ENCODE measurements at regions not wholly inside any gene's neighbourhood (a gene's known extent, or its start where the extent isn't known, plus 50 kb on each side); places are given as distances from the start of the nearest gene placed in this dataset.

DNA sequence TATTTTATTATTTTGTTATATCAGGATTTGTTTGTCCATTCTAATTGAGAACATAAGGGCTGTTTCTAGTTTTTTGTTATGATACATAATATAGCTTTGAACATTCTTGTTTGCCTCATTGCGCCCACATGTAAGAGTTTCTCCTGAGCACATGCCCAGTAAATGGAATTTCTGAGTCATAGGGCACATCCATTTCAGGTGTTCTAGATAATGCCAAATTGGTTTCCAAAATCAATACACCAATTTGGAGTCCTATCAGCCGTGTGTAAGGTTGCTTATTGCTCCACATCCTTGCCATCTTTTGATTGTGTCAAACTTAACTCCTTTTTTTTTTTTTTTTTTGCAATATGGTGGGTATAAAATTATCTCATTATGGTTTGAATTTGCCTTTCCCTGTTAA, 97.9 kb upstream of the RESF1 start:
- no peaks in the 10 kb centered on the region for H3K36me3 ChIP-seq (replicated peaks)
- DNase-seq: no peak
- in situ Hi-C loops (cut with HindIII; ENCODE audit: low pct_ligation_motif_present, low sequenced_read_pairs): no loop called here
- no peak overlapping the region for H3K4me3 ChIP-seq (ENCODE audit: low read depth, low read length)
- no peaks in the 10 kb centered on the region for H3K27me3 ChIP-seq (replicated peaks)
- TF ChIP-seq, protein P1, sequence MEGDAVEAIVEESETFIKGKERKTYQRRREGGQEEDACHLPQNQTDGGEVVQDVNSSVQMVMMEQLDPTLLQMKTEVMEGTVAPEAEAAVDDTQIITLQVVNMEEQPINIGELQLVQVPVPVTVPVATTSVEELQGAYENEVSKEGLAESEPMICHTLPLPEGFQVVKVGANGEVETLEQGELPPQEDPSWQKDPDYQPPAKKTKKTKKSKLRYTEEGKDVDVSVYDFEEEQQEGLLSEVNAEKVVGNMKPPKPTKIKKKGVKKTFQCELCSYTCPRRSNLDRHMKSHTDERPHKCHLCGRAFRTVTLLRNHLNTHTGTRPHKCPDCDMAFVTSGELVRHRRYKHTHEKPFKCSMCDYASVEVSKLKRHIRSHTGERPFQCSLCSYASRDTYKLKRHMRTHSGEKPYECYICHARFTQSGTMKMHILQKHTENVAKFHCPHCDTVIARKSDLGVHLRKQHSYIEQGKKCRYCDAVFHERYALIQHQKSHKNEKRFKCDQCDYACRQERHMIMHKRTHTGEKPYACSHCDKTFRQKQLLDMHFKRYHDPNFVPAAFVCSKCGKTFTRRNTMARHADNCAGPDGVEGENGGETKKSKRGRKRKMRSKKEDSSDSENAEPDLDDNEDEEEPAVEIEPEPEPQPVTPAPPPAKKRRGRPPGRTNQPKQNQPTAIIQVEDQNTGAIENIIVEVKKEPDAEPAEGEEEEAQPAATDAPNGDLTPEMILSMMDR (IDR thresholded peaks at IDR 0.05; ENCODE audit: low read depth, low read length, missing control alignments): no peak
- H3K27ac ChIP-seq: no peak overlapping the region

DNA sequence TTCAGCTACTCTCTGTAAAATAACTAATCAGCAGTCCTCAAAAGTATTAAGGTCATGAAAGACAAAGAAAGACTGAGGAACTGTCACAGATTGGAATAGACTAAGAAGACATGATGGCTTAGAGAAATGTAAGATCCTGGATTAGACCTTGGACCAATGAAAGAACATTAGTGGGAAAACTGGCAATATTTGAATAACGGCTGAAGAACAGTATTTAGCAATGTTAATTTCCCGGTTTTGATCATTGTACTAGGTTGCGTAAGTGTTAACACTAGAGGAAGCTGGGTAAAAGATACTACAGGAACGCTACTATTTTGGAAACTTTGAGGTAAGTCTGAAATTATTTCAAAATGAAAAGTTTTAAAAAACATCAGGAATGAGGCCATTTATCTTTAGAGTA, 98.8 kb upstream of the RESF1 start:
- TF ChIP-seq, protein P1 (IDR thresholded peaks at IDR 0.05; ENCODE audit: low read depth, low read length, missing control alignments): no peak
- Histone ChIP-seq H3K4me3 (ENCODE audit: low read depth, low read length) (no peak overlapping the region), H3K27me3 (replicated peaks) (no peaks in the 10 kb centered on the region), H3K27ac (no peak overlapping the region), H3K36me3 (replicated peaks) (no peaks in the 10 kb centered on the region)
- DNase-seq: no peak
- in situ Hi-C loops (cut with HindIII; ENCODE audit: low pct_ligation_motif_present, low sequenced_read_pairs): no loop called here

DNA sequence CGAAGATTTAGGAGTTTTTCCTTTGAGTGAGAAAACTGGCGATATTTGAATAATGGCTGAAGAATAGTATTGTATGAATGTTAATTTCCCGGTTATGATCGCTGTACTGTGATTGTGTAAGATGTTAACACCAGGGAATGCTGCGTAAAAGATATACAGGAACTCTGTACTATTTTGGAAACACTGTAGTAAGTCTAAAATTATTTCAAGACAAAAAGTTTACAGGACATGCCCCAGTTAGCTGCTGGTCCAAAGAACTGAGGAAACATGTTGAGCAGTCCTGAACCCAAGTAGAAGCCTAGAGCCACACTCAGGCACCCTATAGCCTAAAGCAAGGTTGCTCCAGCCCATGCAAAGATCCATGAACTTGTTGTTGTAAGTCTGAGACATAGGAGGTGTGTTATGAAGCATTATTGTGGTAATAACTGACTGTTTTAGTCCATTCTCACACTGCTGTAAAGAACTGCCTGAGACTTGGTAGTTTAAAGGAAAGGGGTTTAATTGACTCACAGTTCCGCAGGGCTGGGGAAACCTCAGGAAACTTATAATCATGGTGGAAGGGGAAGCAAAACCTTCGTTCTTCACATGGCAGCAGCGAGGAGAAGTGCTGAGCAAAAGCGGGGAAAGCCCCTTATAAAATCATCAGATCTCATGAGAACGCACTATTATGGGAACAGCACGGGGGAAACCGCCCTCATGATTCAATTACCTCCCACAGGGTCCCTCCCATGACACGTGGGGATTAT, 99.8 kb upstream of the RESF1 start:
- Histone ChIP-seq H3K4me3 (ENCODE audit: low read depth, low read length) (no peak overlapping the region), H3K27me3 (replicated peaks) (no peaks in the 10 kb centered on the region), H3K36me3 (replicated peaks) (no peaks in the 10 kb centered on the region), H3K27ac (no peak overlapping the region)
- TF ChIP-seq, protein P1 (IDR thresholded peaks at IDR 0.05; ENCODE audit: low read depth, low read length, missing control alignments): no peak
- in situ Hi-C loops (cut with HindIII; ENCODE audit: low pct_ligation_motif_present, low sequenced_read_pairs): no loop called here
- no peak for DNase-seq

DNA sequence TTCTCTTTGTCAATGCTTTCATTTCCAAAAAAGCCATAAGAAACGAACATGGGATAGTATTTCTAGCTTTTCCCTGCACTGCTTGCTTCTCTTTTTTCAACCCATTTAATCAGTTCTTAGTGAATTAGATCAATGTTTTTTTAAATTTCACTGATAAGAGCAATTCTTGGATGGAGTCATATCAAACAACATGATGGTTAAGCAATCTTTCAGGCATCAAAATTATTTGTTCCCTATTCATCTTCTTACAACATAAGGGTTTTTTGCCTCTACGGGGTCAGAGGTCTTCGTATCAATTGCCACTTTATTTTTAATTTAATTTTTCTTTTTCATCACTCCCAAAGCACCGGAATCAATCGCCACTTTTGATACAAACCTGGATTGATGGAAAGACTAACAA, 103.8 kb upstream of the RESF1 start:
- no peak overlapping the region for H3K4me3 ChIP-seq (ENCODE audit: low read depth, low read length)
- no peak for DNase-seq
- no peaks in the 10 kb centered on the region for H3K27me3 ChIP-seq (replicated peaks)
- H3K36me3 ChIP-seq (replicated peaks): no peaks in the 10 kb centered on the region
- TF ChIP-seq, protein P1 (IDR thresholded peaks at IDR 0.05; ENCODE audit: low read depth, low read length, missing control alignments): no peak
- no peak overlapping the region for H3K27ac ChIP-seq
- in situ Hi-C loops (cut with HindIII; ENCODE audit: low pct_ligation_motif_present, low sequenced_read_pairs): no loop called here

DNA sequence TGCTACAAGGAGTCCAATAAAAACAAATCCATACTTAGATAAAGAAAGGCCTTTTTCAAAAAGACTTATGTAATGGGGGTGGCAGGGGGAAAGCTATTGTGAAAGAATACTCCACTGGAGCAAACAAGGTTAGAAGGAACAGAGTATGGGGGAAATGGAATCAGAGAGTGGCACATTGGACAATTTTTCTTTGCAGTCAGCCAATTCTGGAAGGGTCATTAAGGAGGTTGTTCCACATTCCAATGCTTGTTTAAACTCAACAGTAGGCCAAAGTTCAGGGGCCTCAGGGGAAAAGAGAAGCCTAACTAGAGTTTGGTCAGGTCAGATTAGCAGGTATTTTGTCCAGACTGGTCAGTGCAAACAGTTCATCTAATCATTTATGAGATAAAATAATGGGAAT, 105.2 kb upstream of the RESF1 start:
- no peaks in the 10 kb centered on the region for H3K27me3 ChIP-seq (replicated peaks)
- in situ Hi-C loops (cut with HindIII; ENCODE audit: low pct_ligation_motif_present, low sequenced_read_pairs): no loop called here
- H3K36me3 ChIP-seq (replicated peaks): no peaks in the 10 kb centered on the region
- no peak for DNase-seq
- H3K27ac ChIP-seq: no peak overlapping the region
- H3K4me3 ChIP-seq (ENCODE audit: low read depth, low read length): no peak overlapping the region
- TF ChIP-seq, protein P1 (IDR thresholded peaks at IDR 0.05; ENCODE audit: low read depth, low read length, missing control alignments): no peak

DNA sequence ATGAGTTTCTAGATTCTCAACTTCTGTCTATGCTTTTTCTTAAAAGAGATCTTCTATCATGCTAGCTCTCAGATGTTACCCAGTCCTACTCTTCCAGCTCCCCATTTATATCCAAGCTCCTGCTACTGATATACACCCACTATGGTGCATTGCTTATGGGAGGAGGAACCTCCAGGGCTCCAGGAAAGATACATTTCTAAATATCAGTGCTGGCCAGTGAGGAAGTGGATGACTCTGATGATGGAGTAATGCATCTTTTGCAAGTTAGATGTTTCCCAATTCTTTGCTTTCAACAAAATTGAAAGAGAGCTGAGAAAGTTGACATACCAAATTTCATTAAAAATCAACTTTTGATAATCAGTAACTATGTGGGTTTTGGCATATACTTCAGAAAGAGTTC, 105.7 kb upstream of the RESF1 start:
- H3K4me3 ChIP-seq (ENCODE audit: low read depth, low read length): no peak overlapping the region
- TF ChIP-seq, protein P1 (IDR thresholded peaks at IDR 0.05; ENCODE audit: low read depth, low read length, missing control alignments): no peak
- no peak for DNase-seq
- no peak overlapping the region for H3K27ac ChIP-seq
- H3K27me3 ChIP-seq (replicated peaks): no peaks in the 10 kb centered on the region
- in situ Hi-C loops (cut with HindIII; ENCODE audit: low pct_ligation_motif_present, low sequenced_read_pairs): no loop called here
- H3K36me3 ChIP-seq (replicated peaks): no peaks in the 10 kb centered on the region
